ENCODE measurements at regions not wholly inside any gene's neighbourhood (a gene's known extent, or its start where the extent isn't known, plus 50 kb on each side); places are given as distances from the start of the nearest gene placed in this dataset.

DNA sequence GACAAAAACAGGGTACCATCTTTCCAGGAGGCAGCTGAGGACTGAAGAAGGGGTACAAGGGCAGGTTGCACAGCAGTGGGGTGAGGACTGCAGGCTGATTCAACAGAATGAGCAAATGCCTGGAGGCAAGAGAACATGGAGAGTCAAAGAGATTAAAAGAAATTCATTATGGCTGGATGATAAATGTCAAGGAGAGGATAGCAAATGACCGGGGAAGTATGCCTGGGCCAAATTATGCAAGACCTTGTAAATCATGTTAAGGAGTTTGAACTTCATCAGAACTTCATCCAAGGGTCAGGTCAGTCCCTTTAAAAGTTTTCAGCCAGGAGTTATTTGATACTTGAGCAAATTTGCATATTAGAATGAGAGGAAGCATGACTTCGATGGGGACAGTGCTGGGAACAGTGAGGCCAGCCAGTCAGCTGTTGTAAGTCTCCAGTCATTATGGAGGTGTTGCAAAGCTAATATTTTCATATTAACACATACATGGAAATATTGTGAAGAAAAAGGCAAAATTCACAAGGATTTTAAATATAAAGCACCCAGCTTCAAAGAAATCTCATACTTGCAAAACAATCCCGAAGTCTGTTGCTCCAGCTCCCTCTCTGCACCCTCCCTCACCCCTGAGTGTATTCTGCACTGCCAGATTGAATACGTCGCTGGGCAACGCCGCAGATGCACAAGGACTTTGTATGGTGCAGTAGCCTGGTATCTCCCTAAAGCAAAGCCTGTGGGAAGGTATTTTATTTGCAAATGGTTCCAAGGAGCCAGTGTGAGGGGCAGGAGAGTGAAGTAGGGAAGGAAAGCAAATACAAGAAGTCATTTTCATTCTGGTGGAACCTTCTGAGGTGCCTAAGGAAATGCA lies 509.8 kb upstream of the TLE4 start:
- WGBS, 2 donors = 73 to 75% methylated on average over 7 of the region's 7 CpGs
- DNase-seq = no peak
- Histone ChIP-seq H3K4me3 (no peak overlapping the region), H3K4me1 (no peaks in the 10 kb centered on the region), H3K36me3 (ENCODE audit: low read depth, missing control alignments) (no peaks in the 10 kb centered on the region), H3K9me3 (no peaks in the 10 kb centered on the region), H3K27me3 (no peaks in the 10 kb centered on the region), H3K27ac (no peak overlapping the region)
- no peak for TF ChIP-seq POLR2A (IDR thresholded peaks at IDR 0.05)
- TF ChIP-seq, protein P1, sequence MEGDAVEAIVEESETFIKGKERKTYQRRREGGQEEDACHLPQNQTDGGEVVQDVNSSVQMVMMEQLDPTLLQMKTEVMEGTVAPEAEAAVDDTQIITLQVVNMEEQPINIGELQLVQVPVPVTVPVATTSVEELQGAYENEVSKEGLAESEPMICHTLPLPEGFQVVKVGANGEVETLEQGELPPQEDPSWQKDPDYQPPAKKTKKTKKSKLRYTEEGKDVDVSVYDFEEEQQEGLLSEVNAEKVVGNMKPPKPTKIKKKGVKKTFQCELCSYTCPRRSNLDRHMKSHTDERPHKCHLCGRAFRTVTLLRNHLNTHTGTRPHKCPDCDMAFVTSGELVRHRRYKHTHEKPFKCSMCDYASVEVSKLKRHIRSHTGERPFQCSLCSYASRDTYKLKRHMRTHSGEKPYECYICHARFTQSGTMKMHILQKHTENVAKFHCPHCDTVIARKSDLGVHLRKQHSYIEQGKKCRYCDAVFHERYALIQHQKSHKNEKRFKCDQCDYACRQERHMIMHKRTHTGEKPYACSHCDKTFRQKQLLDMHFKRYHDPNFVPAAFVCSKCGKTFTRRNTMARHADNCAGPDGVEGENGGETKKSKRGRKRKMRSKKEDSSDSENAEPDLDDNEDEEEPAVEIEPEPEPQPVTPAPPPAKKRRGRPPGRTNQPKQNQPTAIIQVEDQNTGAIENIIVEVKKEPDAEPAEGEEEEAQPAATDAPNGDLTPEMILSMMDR (IDR thresholded peaks at IDR 0.05) = no peak
- intact Hi-C loops (cut with DNase I; ENCODE audit: low total_unique reads) = no loop called here

DNA sequence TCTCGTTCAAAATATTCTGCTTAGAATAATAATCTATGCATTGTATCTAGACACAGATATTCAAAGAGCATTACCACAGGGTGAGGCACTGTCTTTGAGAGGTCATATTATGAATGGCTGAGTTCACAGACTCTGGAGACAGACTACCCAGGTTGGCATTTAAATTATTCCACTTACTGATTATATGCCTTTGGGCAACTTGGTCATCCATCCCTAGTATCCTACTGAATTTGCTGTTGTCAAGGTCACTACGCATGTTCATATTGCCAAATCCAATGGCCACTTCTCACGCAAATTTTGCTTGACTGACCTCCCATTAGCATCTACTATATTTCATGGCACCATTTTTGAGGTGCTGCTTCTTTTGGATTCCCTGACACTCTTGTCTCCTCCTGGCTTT lies 498.6 kb upstream of the TLE4 start:
- TF ChIP-seq, protein P1 (IDR thresholded peaks at IDR 0.05) = no peak
- no peak for TF ChIP-seq POLR2A (IDR thresholded peaks at IDR 0.05)
- WGBS, 2 donors = 95 to 97% methylated on average over 3 of the region's 3 CpGs
- Histone ChIP-seq H3K4me3 (no peak overlapping the region), H3K4me1 (no peaks in the 10 kb centered on the region), H3K9me3 (no peaks in the 10 kb centered on the region), H3K36me3 (ENCODE audit: low read depth, missing control alignments) (no peaks in the 10 kb centered on the region), H3K27ac (no peak overlapping the region), H3K27me3 (no peaks in the 10 kb centered on the region)
- no peak for DNase-seq
- intact Hi-C loops (cut with DNase I; ENCODE audit: low total_unique reads) = no loop called here

DNA sequence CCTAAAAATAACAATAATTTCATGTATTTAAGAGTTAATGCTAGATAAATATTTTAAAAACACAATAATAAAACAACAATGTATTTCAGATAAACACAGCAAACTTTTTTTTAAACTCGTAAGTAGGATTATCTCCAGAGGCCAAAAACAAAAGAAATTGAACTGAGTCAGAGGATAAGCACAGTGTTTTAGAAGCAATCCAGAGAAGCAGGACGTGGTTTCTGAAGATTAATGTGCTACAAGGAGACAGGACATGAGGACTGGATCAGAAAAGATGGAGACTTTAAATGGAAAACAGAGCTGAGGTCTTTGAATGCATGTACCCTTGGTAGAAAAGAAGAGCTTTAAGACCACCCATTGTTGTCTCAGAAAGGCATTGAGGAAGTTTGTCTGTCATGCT lies 491.2 kb upstream of the TLE4 start:
- H3K27ac ChIP-seq = no peak overlapping the region
- no peak overlapping the region for H3K4me3 ChIP-seq
- no peak for TF ChIP-seq POLR2A (IDR thresholded peaks at IDR 0.05)
- TF ChIP-seq, protein P1 (IDR thresholded peaks at IDR 0.05) = no peak
- H3K36me3 ChIP-seq (ENCODE audit: low read depth, missing control alignments) = no peaks in the 10 kb centered on the region
- no peaks in the 10 kb centered on the region for H3K9me3 ChIP-seq
- WGBS, 2 donors = 57 to 70% methylated on average over 2 of the region's 2 CpGs
- intact Hi-C loops (cut with DNase I; ENCODE audit: low total_unique reads) = no loop called here
- no peak for DNase-seq
- no peaks in the 10 kb centered on the region for H3K4me1 ChIP-seq
- no peaks in the 10 kb centered on the region for H3K27me3 ChIP-seq

DNA sequence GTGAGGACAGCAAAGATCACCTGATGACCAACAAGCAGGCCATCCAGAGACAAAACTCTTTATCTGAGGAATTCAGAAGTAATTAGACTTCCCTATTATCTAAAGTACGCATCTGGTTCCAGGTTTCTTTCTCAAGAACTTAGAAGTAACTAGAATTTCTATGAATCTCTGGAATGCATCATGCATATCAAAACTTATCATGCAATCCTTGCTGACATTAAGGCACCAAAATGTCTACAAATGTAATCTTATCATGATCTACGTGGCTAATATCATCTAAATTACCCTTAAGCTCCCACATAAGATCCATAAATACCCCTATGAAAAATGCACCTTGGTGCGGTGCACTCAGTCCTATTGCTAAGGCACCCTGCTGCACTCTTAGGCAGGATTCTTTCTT lies 488.1 kb upstream of the TLE4 start:
- no peak overlapping the region for H3K4me3 ChIP-seq
- no peak for DNase-seq
- H3K4me1 ChIP-seq = no peaks in the 10 kb centered on the region
- H3K27ac ChIP-seq = no peak overlapping the region
- WGBS, 2 donors = 90 to 94% methylated on average over 3 of the region's 3 CpGs
- intact Hi-C loops (cut with DNase I; ENCODE audit: low total_unique reads) = no loop called here
- H3K36me3 ChIP-seq (ENCODE audit: low read depth, missing control alignments) = no peaks in the 10 kb centered on the region
- TF ChIP-seq, protein P1 (IDR thresholded peaks at IDR 0.05) = no peak
- no peak for TF ChIP-seq POLR2A (IDR thresholded peaks at IDR 0.05)
- no peaks in the 10 kb centered on the region for H3K9me3 ChIP-seq
- no peaks in the 10 kb centered on the region for H3K27me3 ChIP-seq

DNA sequence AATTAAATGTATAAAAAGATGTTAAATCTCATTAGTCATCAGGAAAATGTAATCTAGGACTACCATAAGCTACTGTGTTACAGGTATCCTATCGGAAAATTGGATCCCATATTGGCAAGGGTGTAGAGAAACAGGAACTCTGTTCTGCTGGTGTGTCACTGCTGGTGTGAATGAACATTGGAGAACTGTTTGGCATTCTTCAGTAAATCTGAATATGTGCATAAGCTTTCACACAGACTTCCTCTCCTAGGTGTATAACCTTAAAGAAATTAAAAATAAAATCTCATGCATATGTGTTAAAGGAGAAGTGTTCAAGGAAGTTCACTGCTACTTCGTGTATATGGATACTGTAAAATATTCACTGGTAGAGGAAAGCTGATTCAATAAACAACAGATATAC lies 484.6 kb upstream of the TLE4 start:
- intact Hi-C loops (cut with DNase I; ENCODE audit: low total_unique reads) = no loop called here
- TF ChIP-seq POLR2A (IDR thresholded peaks at IDR 0.05) = no peak
- TF ChIP-seq, protein P1 (IDR thresholded peaks at IDR 0.05) = no peak
- 71 to 76% methylated on average over 2 of the region's 2 CpGs for WGBS, 2 donors

More for the DNA sequence above, 484.6 kb upstream of the TLE4 start:
- no peak overlapping the region for H3K27ac ChIP-seq
- H3K4me3 ChIP-seq = no peak overlapping the region
- H3K9me3 ChIP-seq = no peaks in the 10 kb centered on the region
- no peaks in the 10 kb centered on the region for H3K4me1 ChIP-seq
- DNase-seq = no peak
- no peaks in the 10 kb centered on the region for H3K27me3 ChIP-seq
- H3K36me3 ChIP-seq (ENCODE audit: low read depth, missing control alignments) = no peaks in the 10 kb centered on the region

Measured in testis (tissue), 2 donors.